Right forelimb (tissue), 1 donor: ENCODE measurements at regions not wholly inside any gene's neighbourhood (a gene's known extent, or its start where the extent isn't known, plus 50 kb on each side); places are given as distances from the start of the nearest gene placed in this dataset.

Experiments
- DNase-seq: peaks from one replicate; pipeline ENCODE4 v3.0.0-alpha.2; 2018

- no peak for DNase-seq
Observed at GRCh38 chr16:5381481-5381880, 283.9 kb upstream of the EEF2KMT start.

GRCh38 chr16:5379954-5380353 is 282.4 kb upstream of the EEF2KMT start:
- no peak for DNase-seq

GRCh38 chr16:5378531-5378930 is 280.9 kb upstream of the EEF2KMT start:
- no peak for DNase-seq

- no peak for DNase-seq
Observed at GRCh38 chr16:5377280-5377898, 279.8 kb upstream of the EEF2KMT start.

- DNase-seq = no peak
Observed at GRCh38 chr16:5374184-5374583, 276.6 kb upstream of the EEF2KMT start.

GRCh38 chr16:5367951-5368350 is 270.4 kb upstream of the EEF2KMT start:
- DNase-seq = no peak

GRCh38 chr16:5366126-5366525 is 268.5 kb upstream of the EEF2KMT start:
- DNase-seq = no peak

- no peak for DNase-seq
Observed at GRCh38 chr16:5364186-5364585, 266.6 kb upstream of the EEF2KMT start.

GRCh38 chr16:5361322-5361721 is 263.7 kb upstream of the EEF2KMT start:
- no peak for DNase-seq

- DNase-seq = no peak
Observed at GRCh38 chr16:5354645-5355044, 257.1 kb upstream of the EEF2KMT start.

- no peak for DNase-seq
Observed at GRCh38 chr16:5349670-5350517, 252.3 kb upstream of the EEF2KMT start.

GRCh38 chr16:5349101-5349500 is 251.5 kb upstream of the EEF2KMT start:
- DNase-seq = no peak

GRCh38 chr16:5347561-5347960 is 250.0 kb upstream of the EEF2KMT start:
- no peak for DNase-seq

GRCh38 chr16:5336941-5337340 is 239.3 kb upstream of the EEF2KMT start:
- DNase-seq = no peak

- no peak for DNase-seq
Observed at GRCh38 chr16:5333991-5334390, 236.4 kb upstream of the EEF2KMT start.

- DNase-seq = no peak
Observed at GRCh38 chr16:5333126-5333525, 235.5 kb upstream of the EEF2KMT start.

GRCh38 chr16:5330058-5330457 is 232.5 kb upstream of the EEF2KMT start:
- DNase-seq = no peak

- no peak for DNase-seq
Observed at GRCh38 chr16:5328546-5328945, 231.0 kb upstream of the EEF2KMT start.

- DNase-seq = no peak
Observed at GRCh38 chr16:5326395-5326794, 228.8 kb upstream of the EEF2KMT start.

- no peak for DNase-seq
Observed at GRCh38 chr16:5325932-5326331, 228.3 kb upstream of the EEF2KMT start.

- no peak for DNase-seq
Observed at GRCh38 chr16:5323284-5324141, 225.9 kb upstream of the EEF2KMT start.

- DNase-seq = no peak
Observed at GRCh38 chr16:5321930-5322329, 224.3 kb upstream of the EEF2KMT start.

- DNase-seq = no peak
Observed at GRCh38 chr16:5319799-5320198, 222.2 kb upstream of the EEF2KMT start.

GRCh38 chr16:5315914-5316313 is 218.3 kb upstream of the EEF2KMT start:
- no peak for DNase-seq
